Adrenal gland (tissue), 5 donors: ENCODE measurements at regions not wholly inside any gene's neighbourhood (a gene's known extent, or its start where the extent isn't known, plus 50 kb on each side); places are given as distances from the start of the nearest gene placed in this dataset.

Experiments used
- POLR2A ChIP-seq, 2 donors: fragments of 450-650 bp; IDR thresholded peaks; one replicate each; pipeline ENCODE4 v1.6.1; 2017; ENCODE audit warnings: antibody characterized with exemption in 2 of 2, mild to moderate bottlenecking in 2 of 2, moderate library complexity in 1 of 2
- TF ChIP-seq, protein P1 (sequence below), 6 experiments: fragments of 450-650 bp in 4 of 6; fragments of 200-600 bp in 2 of 6; sonication (generic) in 1 of 6; IDR thresholded peaks; 1 replicate in 5 of 6; 2 replicates in 1 of 6; pipeline versions ENCODE4 v1.5.1 to v1.8.0; 2016 to 2021; ENCODE audit warnings: antibody characterized with exemption in 6 of 6, mild to moderate bottlenecking in 2 of 6, moderate library complexity in 1 of 6
- donor health status: DM: no; HTN: no; CAD: no.

DNA sequence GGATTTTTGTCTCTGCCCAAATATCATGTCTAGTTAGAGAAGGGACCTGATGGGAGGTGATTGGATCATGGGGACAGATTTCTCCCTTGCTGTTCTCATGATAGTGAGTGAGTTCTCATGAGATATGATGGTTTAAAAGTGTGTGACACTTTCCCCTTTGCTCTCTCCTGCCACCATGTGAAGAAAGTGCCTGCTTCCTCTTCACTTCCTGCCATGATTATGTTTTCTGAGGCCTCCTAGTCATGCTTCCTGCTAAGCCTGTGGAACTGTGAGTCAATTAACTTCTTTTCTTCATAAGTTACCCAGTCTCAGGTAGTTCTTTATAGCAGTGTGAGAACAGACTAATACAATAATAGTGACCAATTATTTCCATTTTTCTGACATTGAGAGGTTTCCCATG is 167.3 kb upstream of the CYRIA start:
- TF ChIP-seq, protein P1, sequence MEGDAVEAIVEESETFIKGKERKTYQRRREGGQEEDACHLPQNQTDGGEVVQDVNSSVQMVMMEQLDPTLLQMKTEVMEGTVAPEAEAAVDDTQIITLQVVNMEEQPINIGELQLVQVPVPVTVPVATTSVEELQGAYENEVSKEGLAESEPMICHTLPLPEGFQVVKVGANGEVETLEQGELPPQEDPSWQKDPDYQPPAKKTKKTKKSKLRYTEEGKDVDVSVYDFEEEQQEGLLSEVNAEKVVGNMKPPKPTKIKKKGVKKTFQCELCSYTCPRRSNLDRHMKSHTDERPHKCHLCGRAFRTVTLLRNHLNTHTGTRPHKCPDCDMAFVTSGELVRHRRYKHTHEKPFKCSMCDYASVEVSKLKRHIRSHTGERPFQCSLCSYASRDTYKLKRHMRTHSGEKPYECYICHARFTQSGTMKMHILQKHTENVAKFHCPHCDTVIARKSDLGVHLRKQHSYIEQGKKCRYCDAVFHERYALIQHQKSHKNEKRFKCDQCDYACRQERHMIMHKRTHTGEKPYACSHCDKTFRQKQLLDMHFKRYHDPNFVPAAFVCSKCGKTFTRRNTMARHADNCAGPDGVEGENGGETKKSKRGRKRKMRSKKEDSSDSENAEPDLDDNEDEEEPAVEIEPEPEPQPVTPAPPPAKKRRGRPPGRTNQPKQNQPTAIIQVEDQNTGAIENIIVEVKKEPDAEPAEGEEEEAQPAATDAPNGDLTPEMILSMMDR (IDR thresholded peaks at IDR 0.05) = no peak
- TF ChIP-seq POLR2A (IDR thresholded peaks at IDR 0.05) = no peak
